Thyroid gland (tissue), 4 donors: ENCODE measurements at regions not wholly inside any gene's neighbourhood (a gene's known extent, or its start where the extent isn't known, plus 50 kb on each side); places are given as distances from the start of the nearest gene placed in this dataset.

Experiments
- POLR2A ChIP-seq, 2 donors: fragments of 450-650 bp; IDR thresholded peaks; one replicate each; pipeline ENCODE4 v1.6.1; 2017; ENCODE audit warnings: antibody characterized with exemption in 2 of 2, mild to moderate bottlenecking in 2 of 2, moderate library complexity in 1 of 2
- TF ChIP-seq, protein P1 (sequence below), 6 experiments: fragments of 200-600 bp in 3 of 6; fragments of 450-650 bp in 3 of 6; sonication (generic) in 3 of 6; IDR thresholded peaks; one replicate each; pipeline ENCODE4 v1.5.1; 2016 to 2019; ENCODE audit warnings: antibody characterized with exemption in 6 of 6, mild to moderate bottlenecking in 2 of 6, inconsistent platforms in 1 of 6, moderate library complexity in 1 of 6

DNA sequence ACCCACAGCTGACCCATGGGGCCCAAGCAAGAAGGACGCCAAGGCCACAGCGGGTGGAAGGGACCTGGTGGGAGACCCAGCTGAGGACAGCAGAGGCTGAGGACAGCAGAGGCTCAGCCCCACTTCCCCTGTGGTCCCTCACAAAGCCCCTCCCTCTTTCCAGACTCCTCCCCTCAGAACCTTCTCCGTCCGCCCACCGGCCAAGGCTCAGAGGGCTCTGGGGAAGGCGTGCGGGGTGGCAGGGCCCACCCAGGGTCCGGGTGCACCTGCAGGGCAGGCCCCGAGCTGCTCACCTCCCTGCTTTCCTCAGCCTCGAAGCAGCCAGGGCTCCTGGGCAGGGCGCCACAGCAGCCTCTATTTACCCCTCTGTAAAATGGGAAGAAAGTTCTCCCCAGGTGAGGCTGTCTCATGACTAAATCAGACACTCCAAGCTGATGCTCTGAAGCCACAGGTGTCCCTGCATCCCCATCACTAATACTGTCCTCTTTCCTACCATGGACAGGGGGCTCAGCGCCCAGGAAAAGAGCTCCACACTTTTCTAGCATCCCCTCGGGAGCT is 137.9 kb upstream of the PPP1R26 start:
- TF ChIP-seq, protein P1, sequence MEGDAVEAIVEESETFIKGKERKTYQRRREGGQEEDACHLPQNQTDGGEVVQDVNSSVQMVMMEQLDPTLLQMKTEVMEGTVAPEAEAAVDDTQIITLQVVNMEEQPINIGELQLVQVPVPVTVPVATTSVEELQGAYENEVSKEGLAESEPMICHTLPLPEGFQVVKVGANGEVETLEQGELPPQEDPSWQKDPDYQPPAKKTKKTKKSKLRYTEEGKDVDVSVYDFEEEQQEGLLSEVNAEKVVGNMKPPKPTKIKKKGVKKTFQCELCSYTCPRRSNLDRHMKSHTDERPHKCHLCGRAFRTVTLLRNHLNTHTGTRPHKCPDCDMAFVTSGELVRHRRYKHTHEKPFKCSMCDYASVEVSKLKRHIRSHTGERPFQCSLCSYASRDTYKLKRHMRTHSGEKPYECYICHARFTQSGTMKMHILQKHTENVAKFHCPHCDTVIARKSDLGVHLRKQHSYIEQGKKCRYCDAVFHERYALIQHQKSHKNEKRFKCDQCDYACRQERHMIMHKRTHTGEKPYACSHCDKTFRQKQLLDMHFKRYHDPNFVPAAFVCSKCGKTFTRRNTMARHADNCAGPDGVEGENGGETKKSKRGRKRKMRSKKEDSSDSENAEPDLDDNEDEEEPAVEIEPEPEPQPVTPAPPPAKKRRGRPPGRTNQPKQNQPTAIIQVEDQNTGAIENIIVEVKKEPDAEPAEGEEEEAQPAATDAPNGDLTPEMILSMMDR (IDR thresholded peaks at IDR 0.05) = no peak
- no peak for TF ChIP-seq POLR2A (IDR thresholded peaks at IDR 0.05)
